Epidermal melanocyte (primary cell): ENCODE measurements at regions not wholly inside any gene's neighbourhood (a gene's known extent, or its start where the extent isn't known, plus 50 kb on each side); places are given as distances from the start of the nearest gene placed in this dataset.
"Not testable (repeated sequence)": the region's sequence is repeated elsewhere in the genome, so short reads cannot be mapped to it uniquely, and the experiment has no call there.

Experiments
- DNase-seq: peaks from one replicate; pipeline ENCODE4 v3.0.0; 2011; ENCODE audit warnings: low spot score; ENCODE audit not compliant: insufficient read length

GRCh38 chr12:126935435-126935834 is 1331.5 kb upstream of the TMEM132C start:
- no peak for DNase-seq

- DNase-seq, result no peak
Measured at GRCh38 chr12:126936181-126936851, 1330.7 kb upstream of the TMEM132C start.

GRCh38 chr12:126937431-126937830 is 1329.5 kb upstream of the TMEM132C start:
- no peak for DNase-seq

GRCh38 chr12:126944684-126945083 is 1322.3 kb upstream of the TMEM132C start:
- no peak for DNase-seq

GRCh38 chr12:126946958-126947357 is 1320.0 kb upstream of the TMEM132C start:
- DNase-seq, result not testable (repeated sequence)

- DNase-seq, result no peak
Measured at GRCh38 chr12:126949558-126949957, 1317.4 kb upstream of the TMEM132C start.

- no peak for DNase-seq
Measured at GRCh38 chr12:126950266-126950665, 1316.7 kb upstream of the TMEM132C start.

GRCh38 chr12:126952096-126953007 is 1314.6 kb upstream of the TMEM132C start:
- no peak for DNase-seq

- no peak for DNase-seq
Measured at GRCh38 chr12:126953365-126953889, 1313.5 kb upstream of the TMEM132C start.

GRCh38 chr12:126960221-126960620 is 1306.7 kb upstream of the TMEM132C start:
- no peak for DNase-seq

GRCh38 chr12:126960709-126961108 is 1306.3 kb upstream of the TMEM132C start:
- no peak for DNase-seq

GRCh38 chr12:126963825-126964224 is 1303.1 kb upstream of the TMEM132C start:
- DNase-seq, result no peak

GRCh38 chr12:126966498-126966897 is 1300.5 kb upstream of the TMEM132C start:
- no peak for DNase-seq

GRCh38 chr12:126967152-126967551 is 1299.8 kb upstream of the TMEM132C start:
- no peak for DNase-seq

- DNase-seq, result no peak
Measured at GRCh38 chr12:126974779-126975178, 1292.2 kb upstream of the TMEM132C start.

GRCh38 chr12:126976579-126976978 is 1290.4 kb upstream of the TMEM132C start:
- no peak for DNase-seq

GRCh38 chr12:126979564-126979963 is 1287.4 kb upstream of the TMEM132C start:
- not testable (repeated sequence) for DNase-seq

- DNase-seq, result no peak
Measured at GRCh38 chr12:126982707-126983106, 1284.3 kb upstream of the TMEM132C start.

GRCh38 chr12:126983735-126984134 is 1283.2 kb upstream of the TMEM132C start:
- DNase-seq, result not testable (repeated sequence)

GRCh38 chr12:126985663-126986062 is 1281.3 kb upstream of the TMEM132C start:
- DNase-seq, result not testable (repeated sequence)

- DNase-seq, result no peak
Measured at GRCh38 chr12:126989532-126989931, 1277.4 kb upstream of the TMEM132C start.

- no peak for DNase-seq
Measured at GRCh38 chr12:126993898-126994297, 1273.1 kb upstream of the TMEM132C start.
